ENCODE measurements at regions not wholly inside any gene's neighbourhood (a gene's known extent, or its start where the extent isn't known, plus 50 kb on each side); places are given as distances from the start of the nearest gene placed in this dataset.

DNA sequence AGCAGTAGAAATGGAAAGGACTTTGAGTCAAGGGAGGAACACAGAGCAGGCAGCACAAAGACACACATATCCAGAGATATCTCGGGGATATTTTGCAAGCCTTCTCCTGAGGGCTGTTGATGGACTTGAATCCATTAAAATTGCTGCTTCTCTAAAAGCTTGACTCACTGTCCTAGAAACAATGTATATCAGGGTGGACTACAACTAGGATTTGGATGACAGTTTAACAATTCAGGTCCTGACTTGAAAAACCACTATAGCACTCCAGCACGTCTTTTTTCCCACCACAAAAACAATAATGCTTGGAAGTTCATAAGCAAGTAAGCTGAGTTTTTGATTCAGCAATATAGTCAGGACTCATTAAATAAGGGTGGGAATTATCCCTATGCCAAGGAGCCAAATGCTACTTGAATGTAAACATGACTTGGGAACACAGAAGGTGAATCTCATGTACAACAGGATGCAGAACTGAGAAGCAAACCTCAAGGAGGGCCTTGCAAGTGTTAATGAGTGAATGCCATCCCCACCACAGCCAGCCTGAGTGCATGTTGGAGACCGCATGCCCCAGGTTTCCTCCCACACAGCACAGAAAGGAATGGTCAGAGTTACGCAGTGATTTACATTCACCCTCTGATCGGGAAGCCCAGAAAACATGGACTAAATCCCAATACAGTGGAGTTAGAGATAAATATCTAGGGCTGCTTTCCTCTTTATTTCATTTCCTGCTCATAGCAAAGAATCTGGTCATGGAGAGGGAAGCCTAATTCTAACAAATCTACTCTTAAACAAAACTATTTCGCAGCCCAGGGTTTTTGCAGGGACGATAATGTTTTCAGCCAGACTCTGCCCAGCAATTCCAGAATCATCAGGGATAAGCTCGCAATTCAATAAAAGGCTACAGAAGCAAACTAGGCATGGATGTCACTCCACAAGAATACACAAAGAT lies 98.4 kb upstream of the OR9G4 start:
- TF ChIP-seq SP1 (IDR thresholded peaks at IDR 0.05) = no peak
- no peak for TF ChIP-seq TARDBP (IDR thresholded peaks at IDR 0.05)
- no peak for TF ChIP-seq FOXM1 (IDR thresholded peaks at IDR 0.05; ENCODE audit: borderline replicate concordance)
- TF ChIP-seq, protein P1, sequence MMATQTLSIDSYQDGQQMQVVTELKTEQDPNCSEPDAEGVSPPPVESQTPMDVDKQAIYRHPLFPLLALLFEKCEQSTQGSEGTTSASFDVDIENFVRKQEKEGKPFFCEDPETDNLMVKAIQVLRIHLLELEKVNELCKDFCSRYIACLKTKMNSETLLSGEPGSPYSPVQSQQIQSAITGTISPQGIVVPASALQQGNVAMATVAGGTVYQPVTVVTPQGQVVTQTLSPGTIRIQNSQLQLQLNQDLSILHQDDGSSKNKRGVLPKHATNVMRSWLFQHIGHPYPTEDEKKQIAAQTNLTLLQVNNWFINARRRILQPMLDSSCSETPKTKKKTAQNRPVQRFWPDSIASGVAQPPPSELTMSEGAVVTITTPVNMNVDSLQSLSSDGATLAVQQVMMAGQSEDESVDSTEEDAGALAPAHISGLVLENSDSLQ (IDR thresholded peaks at IDR 0.05) = no peak
- TF ChIP-seq HDGF (IDR thresholded peaks at IDR 0.05; ENCODE audit: borderline replicate concordance) = no peak
- TF ChIP-seq BHLHE40 (IDR thresholded peaks at IDR 0.05; ENCODE audit: borderline replicate concordance) = no peak
- no peak for TF ChIP-seq NFRKB (IDR thresholded peaks at IDR 0.05)
- no peak for TF ChIP-seq FOXK2 (IDR thresholded peaks at IDR 0.05)
- TF ChIP-seq ZNF384 (IDR thresholded peaks at IDR 0.05) = no peak
- TF ChIP-seq LEF1 (IDR thresholded peaks at IDR 0.05; ENCODE audit: borderline replicate concordance) = no peak
